NCI-H2227 treated with DMSO at 0.1 percent for 48 hours (cell line): ENCODE measurements at regions not wholly inside any gene's neighbourhood (a gene's known extent, or its start where the extent isn't known, plus 50 kb on each side); places are given as distances from the start of the nearest gene placed in this dataset.
"Not testable (repeated sequence)": the region's sequence is repeated elsewhere in the genome, so short reads cannot be mapped to it uniquely, and the experiment has no call there.

Source experiments
- DNase-seq: peaks from one replicate; lab custom pipeline; 2025; lab: John Stamatoyannopoulos, UW

DNA sequence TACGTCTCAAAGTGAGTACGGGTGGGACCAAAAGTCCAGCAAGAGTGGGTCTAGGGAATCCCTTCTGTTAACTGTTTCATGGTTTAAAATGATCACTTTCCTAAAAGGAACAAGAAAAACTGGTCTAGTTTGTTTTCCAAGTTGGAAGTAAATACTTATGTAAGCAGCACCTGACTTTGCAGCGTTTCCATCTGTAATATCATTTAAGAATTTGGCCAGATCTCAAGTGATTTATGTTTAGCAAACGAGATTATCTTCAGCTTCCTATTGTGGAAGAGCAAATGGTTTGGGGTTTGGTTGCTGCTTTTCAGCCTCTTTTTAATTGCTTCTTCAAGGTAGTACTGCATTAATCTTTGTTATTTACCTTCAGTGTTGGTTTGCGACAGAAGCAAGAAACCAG is 50.4 kb downstream of the FHIP1A start:
- DNase-seq = no peak

DNA sequence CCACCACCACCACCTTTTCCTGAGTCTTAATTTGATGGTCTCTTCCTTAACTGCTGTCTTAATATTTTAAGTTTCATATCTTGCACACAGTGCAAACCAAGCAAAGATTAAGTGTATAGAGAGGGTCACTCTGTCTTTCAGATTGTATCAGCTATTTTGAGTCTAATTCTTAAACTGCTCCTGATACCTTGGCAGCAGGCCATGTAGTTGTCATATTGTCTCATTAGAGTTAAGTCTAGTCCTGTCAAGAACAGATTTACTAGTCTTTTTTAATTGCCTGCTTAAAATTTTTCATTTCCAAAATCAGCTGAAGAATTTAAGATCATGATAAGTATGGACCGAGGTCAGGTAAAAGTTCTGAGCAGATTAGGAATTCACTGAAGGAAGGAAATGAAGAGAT is 51.5 kb downstream of the FHIP1A start:
- DNase-seq = no peak

DNA sequence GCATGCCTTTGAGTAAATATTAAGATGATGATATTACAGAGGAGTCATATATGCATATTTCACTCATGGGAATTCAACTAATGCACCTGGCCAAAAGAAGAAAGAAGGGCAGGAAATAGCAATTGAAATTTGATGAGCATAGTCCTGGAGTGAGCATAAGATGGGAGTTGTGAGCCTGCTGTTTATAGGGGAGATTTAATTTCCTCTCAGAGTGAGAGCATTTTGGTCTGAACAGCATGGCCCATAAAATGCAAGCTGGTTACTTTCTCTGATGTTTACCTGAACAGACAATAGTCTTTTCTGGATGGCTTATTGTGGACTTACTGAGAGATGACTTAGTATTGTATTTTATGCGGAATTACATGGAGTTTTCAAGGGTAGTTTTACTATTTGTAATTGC is 53.6 kb downstream of the FHIP1A start:
- DNase-seq = no peak

DNA sequence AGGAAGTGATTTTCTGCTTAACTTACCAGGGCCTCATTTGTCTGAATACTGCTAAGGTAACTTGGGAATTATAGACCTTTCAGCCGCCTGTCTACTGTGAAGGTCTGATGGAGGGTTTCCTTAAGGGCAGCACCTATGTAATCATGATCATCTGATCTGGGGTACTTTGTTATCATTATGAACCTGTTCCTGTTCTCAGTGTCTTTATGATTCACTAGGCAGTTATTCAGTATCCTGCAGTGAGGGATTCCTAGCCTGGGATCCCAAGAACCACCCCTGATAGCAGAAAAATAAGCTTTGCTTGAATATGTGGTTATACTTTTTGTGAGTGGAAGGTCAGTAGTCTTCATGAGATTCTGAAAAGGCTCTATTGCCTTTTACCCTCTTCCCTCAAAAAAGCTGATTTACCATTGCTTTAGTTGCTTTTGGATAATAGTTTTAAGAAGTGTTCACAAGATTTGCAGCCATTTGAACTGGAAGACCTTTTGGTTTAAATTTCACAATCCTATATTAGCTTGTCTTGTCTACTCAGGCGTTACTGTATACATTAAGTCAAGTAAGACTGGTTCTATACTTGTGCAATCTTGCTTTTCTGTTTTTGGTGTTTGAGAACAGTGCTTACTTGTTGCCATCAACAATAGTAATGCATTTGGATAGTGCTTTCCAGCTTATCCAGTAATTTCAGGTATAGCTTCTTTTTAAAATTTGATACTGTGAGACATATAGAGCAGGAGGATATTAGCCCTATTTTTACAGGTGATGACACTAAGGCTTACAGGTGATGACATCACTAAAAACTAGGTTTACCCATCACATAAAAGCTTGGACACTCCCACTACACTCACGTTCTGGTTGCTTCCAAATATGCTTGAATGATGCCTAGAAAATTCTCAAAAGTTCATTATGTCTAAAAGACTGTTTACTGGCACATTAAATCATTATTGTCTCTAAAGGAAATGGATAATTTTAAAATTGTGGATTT is 60.0 kb downstream of the FHIP1A start:
- no peak for DNase-seq

DNA sequence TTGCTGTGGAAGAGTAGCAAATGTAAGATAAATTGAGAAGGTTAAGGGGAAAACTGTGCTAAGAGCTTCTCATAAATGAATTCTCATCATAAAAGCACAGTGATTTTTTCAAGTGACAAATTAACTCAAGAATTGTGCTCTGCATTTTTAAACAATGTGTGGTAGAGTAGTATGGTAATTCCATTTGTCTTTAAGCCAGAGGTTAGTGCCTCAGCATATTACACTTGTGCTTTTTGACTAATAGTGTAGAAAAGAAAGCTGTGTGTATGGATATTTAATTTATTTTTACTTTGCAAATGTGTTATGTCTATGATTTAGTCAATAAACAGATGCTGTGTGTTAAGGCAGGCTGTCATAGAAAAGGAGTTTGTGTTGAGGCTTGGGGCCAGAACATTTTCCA is 61.0 kb downstream of the FHIP1A start:
- DNase-seq = no peak

DNA sequence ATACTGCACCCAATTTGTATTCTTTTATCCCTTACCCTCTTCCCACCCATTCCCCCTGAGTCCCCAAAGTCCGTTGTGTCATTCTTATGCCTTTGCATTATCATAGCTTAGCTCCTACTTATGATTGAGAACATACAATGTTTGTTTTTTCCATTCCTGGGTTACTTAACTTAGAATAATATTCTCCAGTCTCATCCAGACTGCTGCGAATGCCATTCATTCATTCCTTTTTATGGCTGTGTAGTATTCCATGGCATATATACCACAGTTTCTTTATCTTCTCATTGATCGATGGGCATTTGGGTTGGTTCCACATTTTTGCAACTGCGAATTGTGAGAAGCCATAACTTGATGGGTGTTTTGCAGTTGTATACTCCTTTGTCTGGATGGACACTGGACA is 62.8 kb downstream of the FHIP1A start:
- DNase-seq = no peak

DNA sequence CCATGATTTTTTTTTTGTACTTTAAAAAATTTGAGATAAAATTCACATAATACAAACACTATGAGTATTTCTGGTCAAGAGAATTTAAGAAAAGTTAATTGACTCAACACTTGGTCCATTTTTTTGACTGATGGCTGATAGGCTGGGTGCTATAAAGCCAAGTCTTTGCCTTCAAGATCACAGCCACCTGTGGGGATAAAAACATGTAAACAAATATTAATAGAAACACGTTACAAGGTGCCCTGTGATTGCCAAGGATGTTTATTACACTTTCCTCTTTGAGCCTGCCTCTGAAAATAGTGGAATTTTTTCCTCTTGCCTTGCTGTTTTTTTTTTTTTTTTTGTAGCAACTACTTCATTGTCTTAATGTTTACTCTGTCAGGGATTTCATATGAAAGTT is 63.3 kb downstream of the FHIP1A start:
- no peak for DNase-seq

DNA sequence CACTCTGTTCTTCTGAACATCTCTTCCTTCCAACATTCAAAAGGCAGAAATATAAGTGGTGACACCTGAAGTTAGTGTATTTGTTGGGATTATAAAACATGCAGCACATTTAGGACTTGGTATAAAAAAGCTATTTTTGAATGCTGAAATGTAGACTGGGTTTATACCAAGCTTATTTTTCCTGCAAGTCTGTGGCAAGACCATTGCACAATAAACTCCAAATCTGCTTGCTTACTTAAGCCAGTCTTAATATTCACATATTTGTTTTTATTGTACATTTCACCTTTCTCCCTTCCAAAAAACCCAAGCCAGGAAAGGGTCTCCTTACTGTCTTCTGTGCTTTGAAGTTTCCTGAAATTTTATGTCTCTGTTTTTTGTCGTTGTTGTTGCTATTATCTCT is 63.7 kb downstream of the FHIP1A start:
- no peak for DNase-seq

DNA sequence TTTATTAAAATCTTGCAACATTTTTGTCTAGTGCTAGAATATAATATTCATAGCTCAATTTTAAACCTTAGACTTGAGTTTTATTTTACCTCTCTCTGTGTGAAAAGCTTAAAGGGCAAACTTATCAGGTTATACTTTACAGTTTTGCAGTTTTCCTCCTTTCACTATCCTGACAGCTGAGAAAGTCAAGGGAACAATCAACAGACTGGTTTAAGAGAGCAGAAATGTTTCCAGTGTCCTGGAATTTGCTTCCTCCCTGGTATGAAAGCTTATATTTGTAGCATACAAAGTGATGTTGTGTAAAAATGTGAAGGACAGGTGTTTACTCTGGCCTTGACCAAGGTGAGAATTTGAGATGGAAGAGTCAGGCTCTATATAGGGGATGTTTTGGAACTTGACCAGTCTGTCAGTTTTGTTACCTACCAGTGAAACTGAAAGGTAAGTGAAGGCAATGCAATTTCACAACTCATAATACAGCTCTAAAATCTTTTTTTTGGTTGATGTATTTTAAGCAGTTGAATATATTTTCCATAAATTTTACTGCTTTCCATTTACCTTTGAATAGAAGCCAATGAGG is 64.6 kb downstream of the FHIP1A start:
- DNase-seq = no peak

DNA sequence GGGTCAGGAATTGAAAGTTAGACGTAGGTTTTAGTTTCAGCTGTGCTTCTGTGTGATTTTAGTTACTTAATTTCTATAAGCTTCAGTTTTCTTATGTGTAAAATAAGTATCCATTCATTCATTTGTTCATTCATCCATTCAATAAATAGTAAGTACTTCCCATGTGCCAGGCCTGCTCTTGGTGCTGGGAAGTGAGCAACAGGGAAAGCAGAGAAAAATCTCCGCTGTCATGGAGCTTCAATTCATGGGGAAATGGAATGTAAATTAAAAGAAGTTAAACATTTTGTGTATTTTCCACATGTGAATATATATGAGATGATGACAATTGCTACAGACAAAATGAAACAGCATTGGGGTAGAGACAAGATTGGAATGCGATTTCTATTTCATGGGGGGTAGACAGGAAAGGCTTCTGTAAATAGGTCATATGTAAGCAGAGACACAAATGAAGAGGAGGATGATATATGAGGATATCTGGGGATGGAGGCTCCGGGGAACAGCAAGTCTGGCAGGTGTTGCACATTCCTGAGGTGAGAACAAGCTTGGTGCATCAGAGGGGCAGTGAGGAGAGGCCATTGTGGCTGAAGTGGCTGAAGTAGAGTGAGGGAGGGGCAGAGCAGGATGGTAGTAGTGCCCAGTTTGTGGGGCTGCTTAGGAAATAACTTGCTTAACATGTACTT is 66.2 kb downstream of the FHIP1A start:
- no peak for DNase-seq

DNA sequence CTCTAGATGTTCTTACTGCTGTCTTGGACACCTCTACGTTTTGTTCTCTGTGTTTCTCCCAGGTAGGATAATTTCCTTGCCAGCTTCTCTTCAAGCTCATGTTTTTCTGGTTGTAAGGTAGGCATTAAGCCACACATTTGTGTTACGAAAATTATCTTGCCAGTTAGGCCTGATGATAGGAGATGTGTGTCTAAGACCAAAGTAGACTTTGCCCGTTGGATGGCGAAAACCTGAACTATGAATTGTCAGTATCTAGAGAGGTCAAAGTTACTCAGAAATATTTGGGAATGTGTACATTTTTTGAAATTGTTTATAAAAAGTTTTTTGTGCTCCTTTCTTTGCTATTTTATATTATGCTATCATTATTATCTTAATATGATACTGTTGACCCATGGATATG is 72.8 kb downstream of the FHIP1A start:
- no peak for DNase-seq

DNA sequence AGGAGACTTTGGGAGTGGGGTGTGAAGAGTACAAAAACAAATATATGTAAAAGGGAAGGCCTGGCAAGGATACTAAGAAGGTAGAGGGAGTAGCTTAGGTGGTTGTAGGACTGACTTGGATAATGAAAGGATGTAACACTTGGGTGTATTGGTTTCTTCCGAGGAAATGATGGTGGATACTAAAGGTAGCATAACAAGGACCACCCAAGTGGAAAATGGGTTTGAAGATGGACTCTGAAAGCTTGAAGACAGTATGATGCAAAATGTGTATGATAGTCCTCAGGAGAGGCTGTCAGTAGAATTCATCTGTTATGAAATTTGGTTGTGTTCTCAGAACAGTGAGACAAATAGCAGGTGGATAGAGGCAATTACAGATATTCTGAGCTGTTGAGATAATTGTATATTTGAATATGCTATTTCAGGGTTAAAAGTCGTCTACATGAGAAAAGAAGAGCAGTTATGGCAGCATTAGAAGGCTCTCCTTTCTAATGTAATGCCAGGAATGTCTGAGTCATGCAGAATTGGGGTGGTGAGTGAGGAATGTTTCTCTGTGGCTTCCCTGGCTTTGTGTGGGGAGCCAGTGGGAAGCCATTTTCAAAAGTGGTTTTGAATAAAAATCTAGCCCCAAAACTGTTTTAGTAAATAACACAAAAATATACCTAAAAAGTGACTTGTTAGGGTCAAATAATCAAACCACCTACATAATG is 75.6 kb downstream of the FHIP1A start:
- no peak for DNase-seq

DNA sequence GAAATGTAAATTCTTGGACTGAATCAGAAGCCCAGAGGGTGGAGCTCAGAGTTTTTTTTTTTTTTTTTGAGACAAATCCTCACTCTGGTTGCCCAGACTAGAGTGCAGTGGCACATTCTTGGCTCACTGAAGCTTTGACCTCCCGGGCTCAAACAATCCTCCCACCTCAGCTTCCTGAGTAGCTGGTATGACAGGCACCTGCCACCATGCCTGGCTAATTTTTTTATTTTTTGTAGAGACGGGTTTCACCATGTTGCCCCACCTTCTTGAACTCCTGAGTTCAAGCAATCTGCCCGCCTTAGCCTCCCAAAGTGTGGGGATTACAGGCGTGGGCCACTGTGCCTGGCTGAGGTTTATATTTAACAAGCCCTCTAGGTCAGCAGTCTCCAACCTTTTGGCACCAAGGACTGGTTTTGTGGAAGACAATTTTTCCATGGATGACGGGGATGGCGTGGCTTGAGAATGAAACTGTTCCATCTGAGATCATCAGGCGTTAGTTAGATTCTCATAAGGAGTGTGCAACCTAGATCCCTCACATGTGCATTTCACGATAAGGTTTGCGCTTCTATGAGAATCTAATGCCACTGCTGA is 76.7 kb downstream of the FHIP1A start:
- no peak for DNase-seq

DNA sequence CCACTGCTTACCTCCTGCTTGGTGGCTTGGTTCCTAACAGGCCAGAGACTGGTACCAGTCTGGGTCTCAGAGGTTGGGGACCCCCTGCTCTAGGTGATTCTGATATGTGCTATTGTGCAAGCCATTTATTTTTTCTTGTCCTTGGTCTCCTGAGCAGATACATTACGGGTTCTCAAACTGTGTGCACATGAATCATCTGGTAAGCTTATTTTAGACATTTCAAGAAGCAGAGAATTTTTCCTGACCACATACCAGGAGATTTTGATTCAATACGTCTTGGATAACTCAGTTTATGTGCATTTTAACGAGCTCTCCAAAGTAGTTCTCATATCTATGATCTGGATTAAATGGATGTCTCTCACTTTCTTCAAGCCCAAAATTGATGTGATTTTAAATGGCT is 77.2 kb downstream of the FHIP1A start:
- no peak for DNase-seq

DNA sequence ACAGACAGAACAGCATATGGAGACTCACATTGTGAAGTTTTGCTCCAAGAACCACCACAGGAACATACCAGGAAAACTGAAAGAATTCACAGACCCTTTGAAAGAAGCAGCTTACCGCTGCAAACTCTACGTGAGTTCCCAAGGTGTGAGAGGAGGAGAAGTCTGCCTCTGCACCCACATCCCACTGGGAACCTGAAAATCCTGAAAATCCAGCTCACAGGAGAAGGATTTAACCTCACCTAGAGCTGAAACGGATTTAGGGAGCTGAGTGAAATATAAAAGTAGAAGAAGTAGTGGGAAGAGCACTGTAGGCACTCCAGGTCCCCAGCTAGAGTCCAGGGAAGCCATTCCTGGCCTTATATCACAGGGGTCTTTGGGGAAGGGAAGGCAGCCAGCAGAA is 80.0 kb downstream of the FHIP1A start:
- no peak for DNase-seq

DNA sequence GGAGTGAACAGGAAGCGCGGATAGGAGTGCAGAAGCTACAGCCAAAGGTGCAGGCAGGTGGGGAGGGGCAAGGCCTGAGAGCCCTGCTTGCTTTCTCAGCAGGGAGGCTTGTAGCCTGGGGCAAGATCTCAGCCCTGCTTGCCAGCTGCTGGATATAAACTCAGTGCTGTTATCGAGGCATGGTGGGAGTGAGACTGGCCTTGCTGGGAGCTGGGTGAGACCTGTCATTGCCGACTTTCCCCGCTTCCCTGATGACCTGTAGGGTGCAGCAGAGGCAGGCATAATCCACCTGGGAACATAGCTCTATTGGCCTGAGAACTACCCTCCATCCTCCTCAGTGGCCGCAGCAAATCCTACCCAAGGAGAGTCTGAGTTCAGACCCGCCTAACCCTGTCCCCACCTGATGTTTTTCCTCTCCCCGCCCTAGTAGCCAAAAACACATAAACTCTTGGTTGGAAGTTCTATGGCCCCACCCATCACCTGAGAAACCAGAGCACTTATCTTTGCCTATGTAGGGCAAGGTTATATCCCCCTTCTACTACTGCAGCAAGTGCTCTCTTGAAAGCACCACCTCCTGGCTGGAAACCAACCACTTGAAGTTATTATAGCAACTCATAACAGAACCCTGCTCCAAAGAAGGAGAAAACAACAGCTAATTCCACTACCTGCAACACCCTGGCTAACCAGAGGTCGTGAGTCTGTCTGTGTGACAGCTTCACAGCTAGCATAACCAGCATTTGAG is 80.7 kb downstream of the FHIP1A start:
- no peak for DNase-seq

DNA sequence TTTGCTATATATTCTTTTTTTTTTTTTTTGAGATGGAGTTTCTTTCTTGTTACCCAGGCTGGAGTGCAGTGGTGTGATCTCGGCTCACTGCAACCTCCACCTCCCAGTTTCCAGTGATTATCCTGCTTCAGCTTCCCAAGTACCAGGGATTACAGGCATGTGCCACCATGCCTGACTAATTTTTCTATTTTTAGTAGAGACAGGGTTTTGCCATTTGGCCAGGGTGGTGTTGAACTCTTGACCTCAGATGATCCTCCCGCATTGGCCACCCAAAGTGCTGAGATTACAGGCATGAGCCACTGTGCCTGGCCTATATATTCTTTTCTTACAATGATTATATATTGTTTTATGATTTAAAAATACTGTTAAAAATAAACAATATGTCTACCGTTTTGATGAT is 86.6 kb downstream of the FHIP1A start:
- not testable (repeated sequence) for DNase-seq

DNA sequence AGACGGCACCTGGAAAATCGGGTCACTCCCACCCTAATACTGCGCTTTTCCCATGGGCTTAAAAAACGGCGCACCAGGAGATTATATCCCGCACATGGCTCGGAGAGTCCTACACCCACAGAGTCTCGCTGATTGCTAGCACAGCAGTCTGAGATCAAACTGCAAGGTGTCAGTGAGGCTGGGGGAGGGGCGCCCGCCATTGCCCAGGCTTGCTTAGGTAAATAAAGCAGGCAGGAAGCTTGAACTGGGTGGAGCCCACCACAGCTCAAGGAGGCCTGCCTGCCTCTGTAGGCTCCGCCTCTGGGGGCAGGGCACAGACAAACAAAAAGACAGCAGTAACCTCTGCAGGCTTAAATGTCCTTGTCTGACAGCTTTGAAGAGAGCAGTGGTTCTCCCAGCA is 102.6 kb downstream of the FHIP1A start:
- DNase-seq = not testable (repeated sequence)

DNA sequence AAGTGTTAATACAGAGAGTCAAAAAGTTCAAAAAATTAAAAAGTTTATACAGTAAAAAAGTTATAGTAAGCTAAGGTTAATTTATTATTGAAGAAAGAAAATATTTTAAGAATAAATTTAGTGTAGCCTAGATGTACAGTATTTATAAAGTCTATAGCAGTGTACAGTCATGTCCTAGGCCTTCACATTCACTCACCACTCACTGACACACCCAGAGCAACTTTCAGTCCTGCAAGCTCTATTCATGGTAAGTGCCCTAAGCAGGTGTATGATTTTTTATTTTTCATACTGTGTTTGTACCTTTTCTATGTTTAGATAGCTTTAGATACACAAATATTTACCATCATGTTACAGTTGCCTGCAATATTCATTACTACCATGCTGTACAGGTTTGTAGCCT is 108.9 kb downstream of the FHIP1A start:
- DNase-seq = no peak

DNA sequence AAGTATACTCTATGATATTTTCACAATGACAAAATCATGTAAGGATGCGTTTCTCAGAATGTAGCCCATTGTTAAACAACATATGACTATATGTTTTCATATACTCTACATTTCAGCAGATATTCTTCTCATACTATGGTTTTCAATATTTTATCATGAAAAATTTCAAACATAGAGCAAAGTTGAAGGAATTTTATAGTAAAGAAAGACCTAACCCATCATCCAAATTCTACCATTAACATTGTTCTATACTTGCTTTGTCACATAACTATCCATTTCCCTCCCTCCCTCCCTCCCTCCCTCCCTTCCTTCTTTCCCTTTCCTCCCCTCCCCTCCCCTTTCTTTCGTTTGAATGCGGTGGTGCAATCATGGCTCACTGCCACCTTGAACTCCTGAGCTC is 109.4 kb downstream of the FHIP1A start:
- DNase-seq = no peak

DNA sequence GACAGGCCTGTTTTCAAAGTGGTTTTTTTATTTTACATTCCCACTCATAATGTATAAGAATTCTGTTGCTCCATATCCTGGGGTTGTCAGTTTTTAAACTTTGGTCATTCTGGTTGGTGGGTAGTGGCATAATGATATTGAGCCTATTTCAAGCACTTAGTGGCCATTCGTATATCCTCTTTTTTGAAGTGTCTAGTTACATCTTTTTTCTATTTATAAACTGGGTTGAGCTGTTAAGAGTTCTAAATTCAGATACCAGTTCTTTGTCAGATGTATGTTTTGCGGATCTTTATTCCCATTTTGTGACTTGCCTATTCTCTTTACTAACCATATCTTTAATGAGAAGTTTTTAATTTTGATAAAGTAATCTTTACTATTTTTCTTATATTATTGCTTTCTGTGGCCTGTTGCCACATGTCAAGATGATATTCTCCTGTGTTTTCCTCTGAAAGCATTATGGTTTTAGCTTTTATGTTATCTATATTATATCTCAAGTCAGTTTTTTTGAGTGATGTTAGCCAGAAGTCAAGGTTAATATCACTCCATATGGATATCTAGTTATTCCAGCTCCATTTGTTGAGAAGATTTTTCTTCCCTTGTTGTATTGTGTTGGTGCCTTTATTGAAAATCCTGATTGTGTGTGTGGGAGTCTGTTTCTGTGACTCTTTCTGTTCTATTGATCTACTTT is 110.9 kb downstream of the FHIP1A start:
- no peak for DNase-seq
